Hepatocyte (in vitro differentiated cells): ENCODE measurements at regions not wholly inside any gene's neighbourhood (a gene's known extent, or its start where the extent isn't known, plus 50 kb on each side); places are given as distances from the start of the nearest gene placed in this dataset.

Experiments
- EZH2 ChIP-seq: fragments of 200-600 bp; sonication (generic); IDR thresholded peaks from 2 replicates; pipeline ENCODE4 v1.6.1; 2016; ENCODE audit warnings: antibody characterized with exemption, mild to moderate bottlenecking, borderline replicate concordance
- EZH2phosphoT487 ChIP-seq: fragments of 200-600 bp; sonication (generic); IDR thresholded peaks from one replicate; pipeline ENCODE4 v1.6.1; 2018; ENCODE audit warnings: antibody characterized with exemption, mild to moderate bottlenecking, low read depth, moderate library complexity; ENCODE audit not compliant: unreplicated experiment, severe bottlenecking
- TF ChIP-seq, protein P1 (sequence below): fragments of 200-600 bp; sonication (generic); IDR thresholded peaks from 2 replicates; pipeline ENCODE4 v1.5.1; 2016; ENCODE audit warnings: antibody characterized with exemption, mild to moderate bottlenecking; ENCODE audit not compliant: poor library complexity

DNA sequence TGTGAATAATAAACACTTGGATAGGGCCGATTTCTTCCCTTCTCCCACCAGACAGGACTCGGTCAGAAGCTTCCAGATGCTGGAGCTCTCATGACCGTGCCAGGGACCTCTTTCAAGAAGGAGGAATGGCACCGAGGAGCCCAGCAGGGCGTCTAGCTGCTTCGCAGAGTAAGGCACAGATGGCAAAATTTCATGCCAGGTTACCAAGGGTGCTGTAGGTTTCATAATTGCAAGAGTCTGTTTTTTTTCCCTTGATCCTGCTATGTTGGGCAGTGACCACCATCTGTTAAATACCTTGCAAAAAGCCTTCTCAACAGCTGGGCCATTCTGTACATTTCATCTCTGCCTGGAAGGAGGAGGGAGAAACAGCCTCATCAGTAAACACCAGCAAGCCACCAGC is 111.8 kb downstream of the EDN3 start:
- TF ChIP-seq EZH2 (no peak), EZH2phosphoT487 (no peak)
- TF ChIP-seq, protein P1, sequence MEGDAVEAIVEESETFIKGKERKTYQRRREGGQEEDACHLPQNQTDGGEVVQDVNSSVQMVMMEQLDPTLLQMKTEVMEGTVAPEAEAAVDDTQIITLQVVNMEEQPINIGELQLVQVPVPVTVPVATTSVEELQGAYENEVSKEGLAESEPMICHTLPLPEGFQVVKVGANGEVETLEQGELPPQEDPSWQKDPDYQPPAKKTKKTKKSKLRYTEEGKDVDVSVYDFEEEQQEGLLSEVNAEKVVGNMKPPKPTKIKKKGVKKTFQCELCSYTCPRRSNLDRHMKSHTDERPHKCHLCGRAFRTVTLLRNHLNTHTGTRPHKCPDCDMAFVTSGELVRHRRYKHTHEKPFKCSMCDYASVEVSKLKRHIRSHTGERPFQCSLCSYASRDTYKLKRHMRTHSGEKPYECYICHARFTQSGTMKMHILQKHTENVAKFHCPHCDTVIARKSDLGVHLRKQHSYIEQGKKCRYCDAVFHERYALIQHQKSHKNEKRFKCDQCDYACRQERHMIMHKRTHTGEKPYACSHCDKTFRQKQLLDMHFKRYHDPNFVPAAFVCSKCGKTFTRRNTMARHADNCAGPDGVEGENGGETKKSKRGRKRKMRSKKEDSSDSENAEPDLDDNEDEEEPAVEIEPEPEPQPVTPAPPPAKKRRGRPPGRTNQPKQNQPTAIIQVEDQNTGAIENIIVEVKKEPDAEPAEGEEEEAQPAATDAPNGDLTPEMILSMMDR, result no peak
